ENCODE measurements at regions not wholly inside any gene's neighbourhood (a gene's known extent, or its start where the extent isn't known, plus 50 kb on each side); places are given as distances from the start of the nearest gene placed in this dataset.

- POLR2A ChIA-PET (ENCODE audit: partially characterized antibody) = no interaction called here
- no peak for FAIRE-seq
- no peak for TF ChIP-seq TEAD4 (IDR thresholded peaks at IDR 0.05; ENCODE audit: low read depth, low read length)
- TF ChIP-seq BRCA1 (IDR thresholded peaks at IDR 0.05; ENCODE audit: low read depth, low read length) = no peak
- no peak for TF ChIP-seq BCL11A (IDR thresholded peaks at IDR 0.05; ENCODE audit: low read depth in 2 of 2, low read length in 2 of 2)
- TF ChIP-seq GTF2F1 (IDR thresholded peaks at IDR 0.05; ENCODE audit: borderline replicate concordance, low read depth, low read length) = no peak
- no peak for TF ChIP-seq SP4 (IDR thresholded peaks at IDR 0.05; ENCODE audit: low read length)
- TF ChIP-seq BACH1 (IDR thresholded peaks at IDR 0.05; ENCODE audit: low read length) = no peak
- no peak for TF ChIP-seq CREB1 (IDR thresholded peaks at IDR 0.05)
- no peak for TF ChIP-seq E2F6 (IDR thresholded peaks at IDR 0.05)
- TF ChIP-seq USF2 (IDR thresholded peaks at IDR 0.05; ENCODE audit: low read length) = no peak
- TF ChIP-seq ATF2 (IDR thresholded peaks at IDR 0.05; ENCODE audit: low read length) = no peak
- no peak for TF ChIP-seq POU5F1 (IDR thresholded peaks at IDR 0.05; ENCODE audit: low read depth, low read length)
- no peak for TF ChIP-seq SIN3A (conservative IDR thresholded peaks at IDR 0.05 in 1 of 2, IDR thresholded peaks at IDR 0.05 in 1 of 2; ENCODE audit: low read depth in 1 of 2, low read length in 2 of 2)
Observed at GRCh38 chr5:96297290-96297689, 135.8 kb downstream of the PCSK1 start.

More at GRCh38 chr5:96297290-96297689, 135.8 kb downstream of the PCSK1 start:
- H3K18ac ChIP-seq (ENCODE audit: extremely low read depth, low read length) = no peak overlapping the region
- H4K91ac ChIP-seq (replicated peaks; ENCODE audit: insufficient read length, low read length) = no peak overlapping the region
- H3K9ac ChIP-seq (replicated peaks in 1 of 4; ENCODE audit: extremely low read depth in 1 of 4, low read depth in 3 of 4, low read length in 3 of 4) = no peak overlapping the region
- H3K9me3 ChIP-seq (ENCODE audit: insufficient read depth in 2 of 2, low read depth in 1 of 2, low read length in 1 of 2) = no peaks in the 10 kb centered on the region
- H2BK20ac ChIP-seq (ENCODE audit: low read length) = no peak overlapping the region
- no peak overlapping the region for H4K5ac ChIP-seq (ENCODE audit: insufficient read length, low read depth, low read length)
- no peak overlapping the region for H2AFZ ChIP-seq (ENCODE audit: low read length)
- no peak overlapping the region for H2BK120ac ChIP-seq (replicated peaks; ENCODE audit: low read depth, low read length)
- H3K79me1 ChIP-seq (ENCODE audit: low read depth, low read length) = no peaks in the 10 kb centered on the region
- H3K14ac ChIP-seq (ENCODE audit: insufficient read length) = no peak overlapping the region
- no peaks in the 10 kb centered on the region for H4K20me1 ChIP-seq (replicated peaks in 1 of 2; ENCODE audit: control insufficient read depth in 1 of 2, insufficient read depth in 2 of 2, low read length in 2 of 2)
- no peak overlapping the region for H2BK12ac ChIP-seq (ENCODE audit: low read depth, low read length)
- CTCF ChIA-PET (ENCODE audit: partially characterized antibody) = interaction anchor here (1.0 kb wide), 1 partner anchor 305 kb away, joined by 3 read pairs; no protein-coding TSS in a partner anchor
- H3K4me1 ChIP-seq (replicated peaks in 1 of 4; ENCODE audit: control insufficient read depth in 3 of 4, insufficient read depth in 4 of 4, low read length in 3 of 4) = peaks cover 0 to 5% (median 2%) of the 10 kb centered on the region in 4 experiments; a peak in 3 of 7 replicates
- H3K4me3 ChIP-seq (ENCODE audit: extremely low read depth in 1 of 4, insufficient read depth in 2 of 4, low read depth in 3 of 4, low read length in 4 of 4) = no peak overlapping the region
- no peaks in the 10 kb centered on the region for H3K27me3 ChIP-seq (replicated peaks in 1 of 4; ENCODE audit: control insufficient read depth in 3 of 4, extremely low read depth in 1 of 4, insufficient read depth in 3 of 4, low read length in 3 of 4)
- no peak for DNase-seq (ENCODE audit: low read depth in 1 of 2, low spot score in 2 of 2)
- no peak overlapping the region for H3K23ac ChIP-seq (ENCODE audit: insufficient read length)
- no peak overlapping the region for H4K8ac ChIP-seq (ENCODE audit: extremely low read depth, insufficient read depth, low read length)
- 86% methylated on average over 1 of the region's 1 CpG; no CpG with 5 or more reads in 1 of the 2 experiments for WGBS, 2 experiments (ENCODE audit: extremely low coverage in 1 of 2, insufficient coverage in 1 of 2, insufficient read length in 1 of 2, insufficient replicate concordance in 2 of 2, low coverage in 1 of 2, low lambda C conversion rate in 2 of 2, missing lambda C conversion rate in 1 of 2)
- no peak overlapping the region for H2BK15ac ChIP-seq (ENCODE audit: low read length)
- H3K4ac ChIP-seq (replicated peaks; ENCODE audit: insufficient read length, low read depth, low read length) = no peak overlapping the region
- no peak overlapping the region for H3K4me2 ChIP-seq (ENCODE audit: insufficient read depth in 1 of 2, low read depth in 2 of 2, low read length in 2 of 2)
- H3K27ac ChIP-seq (ENCODE audit: low read depth, low read length) = no peak overlapping the region
- no peak overlapping the region for H2AK5ac ChIP-seq (ENCODE audit: low read depth, low read length)
- H3K36me3 ChIP-seq (ENCODE audit: control insufficient read depth in 2 of 4, insufficient read depth in 4 of 4, low read length in 3 of 4) = no peaks in the 10 kb centered on the region
- no peak overlapping the region for H3K56ac ChIP-seq (replicated peaks; ENCODE audit: insufficient read length, low read depth, low read length)
- no peaks in the 10 kb centered on the region for H3K23me2 ChIP-seq (ENCODE audit: low read depth, low read length)
- H3K79me2 ChIP-seq (ENCODE audit: control insufficient read depth in 1 of 2, insufficient read depth in 2 of 2, low read length in 2 of 2) = no peaks in the 10 kb centered on the region
- H2BK5ac ChIP-seq (ENCODE audit: low read depth, low read length) = no peak overlapping the region

All from H1 (cell line).